IMR-90 (cell line): ENCODE measurements at regions not wholly inside any gene's neighbourhood (a gene's known extent, or its start where the extent isn't known, plus 50 kb on each side); places are given as distances from the start of the nearest gene placed in this dataset.

Source experiments
- ATAC-seq: fragments of 200-7000 bp; cut with Tn5 transposase; 2 replicates; pipeline ENCODE4 v1.9.1; 2020; ENCODE audit warnings: low read depth, mild to moderate bottlenecking, moderate library complexity
- BruUV-seq: library from RNA; stranded (reverse); fragments of 400-500 nt; replicated peaks from 2 replicates; lab custom pipeline; 2021; lab: Mats Ljungman, UMichigan
- CTCF ChIA-PET: fragments of 300-600 bp; formaldehyde crosslinking; extraction: SDS; loops from one replicate; lab custom pipeline; 2021; ENCODE audit warnings: antibody characterized with exemption; lab: Yijun Ruan, JAX
- POLR2A ChIA-PET: fragments of 300-600 bp; sonication (Branson Sonifier 250); formaldehyde crosslinking; loops from one replicate; lab custom pipeline; 2022; ENCODE audit warnings: antibody characterized with exemption; ENCODE audit not compliant: unreplicated experiment; lab: Charles Lee
- DNase-seq: peaks from one replicate; pipeline ENCODE4 v3.0.0; 2013
- H2AFZ ChIP-seq: replicated peaks from 2 replicates; pipeline ENCODE3; 2013; ENCODE audit warnings: low read length, mild to moderate bottlenecking; ENCODE audit not compliant: poor library complexity
- H2AK5ac ChIP-seq: 2 replicates; pipeline ENCODE4 v1.6.1; 2013; ENCODE audit warnings: low read depth, low read length, inconsistent platforms
- H2AK9ac ChIP-seq: replicated peaks from 2 replicates; pipeline ENCODE3; 2013; ENCODE audit warnings: mild to moderate bottlenecking, low read depth, low read length, moderate library complexity; ENCODE audit not compliant: poor library complexity
- H2BK120ac ChIP-seq: 2 replicates; pipeline ENCODE4 v1.6.1; 2013; ENCODE audit warnings: low read depth, low read length, inconsistent platforms
- H2BK15ac ChIP-seq: 3 replicates; pipeline ENCODE4 v1.6.1; 2013; ENCODE audit warnings: low read depth, low read length, inconsistent platforms
- H2BK20ac ChIP-seq: 2 replicates; pipeline ENCODE4 v1.6.1; 2013; ENCODE audit warnings: low read depth, mild to moderate bottlenecking, inconsistent platforms, low read length, moderate library complexity
- H2BK5ac ChIP-seq: 2 replicates; pipeline ENCODE4 v1.6.1; 2013; ENCODE audit warnings: mild to moderate bottlenecking, low read depth, low read length, inconsistent platforms; ENCODE audit not compliant: poor library complexity, severe bottlenecking
- H3K14ac ChIP-seq: replicated peaks from 2 replicates; pipeline ENCODE4 v1.6.1; 2013; ENCODE audit warnings: low read depth, low read length, inconsistent platforms
- H3K18ac ChIP-seq: 2 replicates; pipeline ENCODE4 v1.6.1; 2013; ENCODE audit warnings: low read depth, low read length, control low read depth
- H3K23ac ChIP-seq: 2 replicates; pipeline ENCODE4 v1.6.1; 2013; ENCODE audit warnings: low read depth, low read length, inconsistent platforms
- H3K27ac ChIP-seq: 2 replicates; pipeline ENCODE4 v1.5.1; 2013; ENCODE audit warnings: mild to moderate bottlenecking, control low read depth, low read length; ENCODE audit not compliant: insufficient read depth
- H3K27me3 ChIP-seq: 2 replicates; pipeline ENCODE4 v1.6.1; 2013; ENCODE audit warnings: low read length; ENCODE audit not compliant: control insufficient read depth, insufficient read depth
- H3K36me3 ChIP-seq: 2 replicates; pipeline ENCODE4 v1.6.1; 2013; ENCODE audit warnings: low read length, mixed read lengths; ENCODE audit not compliant: control insufficient read depth, insufficient read depth
- H3K4ac ChIP-seq: 2 replicates; pipeline ENCODE4 v1.6.1; 2013; ENCODE audit warnings: low read depth, low read length, inconsistent platforms
- H3K4me1 ChIP-seq: 2 replicates; pipeline ENCODE4 v1.6.1; 2013; ENCODE audit warnings: low read length, mixed read lengths; ENCODE audit not compliant: control insufficient read depth, insufficient read depth
- H3K4me2 ChIP-seq: 2 replicates; pipeline ENCODE4 v1.6.1; 2013; ENCODE audit warnings: low read depth, mild to moderate bottlenecking, control low read depth, low read length, moderate library complexity
- H3K4me3 ChIP-seq: 2 replicates; pipeline ENCODE4 v1.5.1; 2013; ENCODE audit warnings: low read depth, mild to moderate bottlenecking, control low read depth, low read length, moderate library complexity; ENCODE audit not compliant: insufficient read depth
- H3K56ac ChIP-seq: 2 replicates; pipeline ENCODE4 v1.6.1; 2013; ENCODE audit warnings: low read length, inconsistent platforms; ENCODE audit not compliant: insufficient read depth; ENCODE audit errors: extremely low read depth
- H3K79me1 ChIP-seq, 2 experiments: 2 replicates each; pipeline ENCODE4 v1.6.1; 2013; ENCODE audit warnings: low read length in 2 of 2, inconsistent platforms in 1 of 2, low read depth in 1 of 2
- H3K9ac ChIP-seq: 2 replicates; pipeline ENCODE4 v1.6.1; 2013; ENCODE audit warnings: low read depth, low read length, control low read depth
- H3K9me1 ChIP-seq: 2 replicates; pipeline ENCODE4 v1.6.1; 2013; ENCODE audit warnings: low read length, inconsistent platforms; ENCODE audit not compliant: insufficient read depth
- H3K9me3 ChIP-seq: 2 replicates; pipeline ENCODE4 v1.6.1; 2013; ENCODE audit warnings: low read length; ENCODE audit not compliant: control insufficient read depth, insufficient read depth
- H4K20me1 ChIP-seq: 2 replicates; pipeline ENCODE4 v1.6.1; 2013; ENCODE audit warnings: low read length, inconsistent platforms; ENCODE audit not compliant: insufficient read depth
- H4K5ac ChIP-seq: 2 replicates; pipeline ENCODE4 v1.6.1; 2013; ENCODE audit warnings: mild to moderate bottlenecking, low read depth, low read length, control low read depth
- H4K8ac ChIP-seq, 2 experiments: 2 replicates each; pipeline ENCODE4 v1.6.1; 2013; ENCODE audit warnings: low read depth in 2 of 2, low read length in 2 of 2, control low read depth in 1 of 2, inconsistent platforms in 1 of 2
- H4K91ac ChIP-seq: 2 replicates; pipeline ENCODE4 v1.6.1; 2013; ENCODE audit warnings: low read depth, low read length, inconsistent platforms; ENCODE audit not compliant: insufficient read depth
- BHLHE40 ChIP-seq: fragments of 150-350 bp; IDR thresholded peaks from 2 replicates; pipeline ENCODE4 v1.6.1; 2016; ENCODE audit warnings: mild to moderate bottlenecking, low read depth, low read length
- CEBPB ChIP-seq: IDR thresholded peaks from 2 replicates; pipeline ENCODE4 v1.6.1; 2012; ENCODE audit warnings: low read depth, low read length, improper control_type of control experiment
- CHD1 ChIP-seq: IDR thresholded peaks from 2 replicates; pipeline ENCODE4 v1.6.1; 2012; ENCODE audit warnings: low read depth, low read length, improper control_type of control experiment
- ELK1 ChIP-seq: fragments of 150-350 bp; IDR thresholded peaks from 2 replicates; pipeline ENCODE4 v1.6.1; 2016; ENCODE audit warnings: low read depth, mild to moderate bottlenecking, low read length, moderate library complexity, borderline replicate concordance
- FOS ChIP-seq: fragments of 150-350 bp; IDR thresholded peaks from 2 replicates; pipeline ENCODE4 v1.6.1; 2016; ENCODE audit warnings: low read depth, low read length
- MAFK ChIP-seq: IDR thresholded peaks from 2 replicates; pipeline ENCODE4 v1.6.1; 2012; ENCODE audit warnings: low read depth, low read length, improper control_type of control experiment
- MAZ ChIP-seq: IDR thresholded peaks from 2 replicates; pipeline ENCODE4 v1.6.1; 2012; ENCODE audit warnings: low read depth, mild to moderate bottlenecking, low read length, improper control_type of control experiment, moderate library complexity, borderline replicate concordance
- MXI1 ChIP-seq: IDR thresholded peaks from 2 replicates; pipeline ENCODE4 v1.6.1; 2012; ENCODE audit warnings: low read depth, mild to moderate bottlenecking, low read length, moderate library complexity, borderline replicate concordance
- NFE2L2 ChIP-seq: fragments of 150-350 bp; IDR thresholded peaks from 2 replicates; pipeline ENCODE4 v1.6.1; 2016; ENCODE audit warnings: low read depth, mild to moderate bottlenecking, low read length
- POLR2A ChIP-seq: IDR thresholded peaks from 2 replicates; pipeline ENCODE4 v1.6.1; 2012; ENCODE audit warnings: mild to moderate bottlenecking, low read depth, low read length
- RCOR1 ChIP-seq: IDR thresholded peaks from 2 replicates; pipeline ENCODE4 v1.6.1; 2012; ENCODE audit warnings: mild to moderate bottlenecking, low read length, improper control_type of control experiment; ENCODE audit not compliant: insufficient replicate concordance
- RFX5 ChIP-seq: IDR thresholded peaks from 2 replicates; pipeline ENCODE4 v1.8.0; 2012; ENCODE audit warnings: low read depth, mild to moderate bottlenecking, low read length, moderate library complexity
- SMC3 ChIP-seq: fragments of 150-350 bp; IDR thresholded peaks from 2 replicates; pipeline ENCODE4 v1.6.1; 2016; ENCODE audit warnings: low read depth, mild to moderate bottlenecking, antibody characterized with exemption, low read length, moderate library complexity
- USF2 ChIP-seq: fragments of 150-350 bp; IDR thresholded peaks from 2 replicates; pipeline ENCODE4 v1.6.1; 2017; ENCODE audit warnings: mild to moderate bottlenecking, antibody characterized with exemption, low read length, low read depth
- WGBS, 2 experiments: methylation state at CpG; one replicate each; pipeline versions ENCODE4 v1.1.5 to v1.1.7; 2013; ENCODE audit warnings: missing lambda C conversion rate in 2 of 2; ENCODE audit not compliant: insufficient read length in 1 of 2; ENCODE audit errors: extremely low coverage in 2 of 2; 5-methylcytosine and 5-hydroxymethylcytosine counted together
- dilution Hi-C: fragments of 300-500 bp; cut with HindIII; formaldehyde crosslinking; loops from one replicate; pipeline ENCODE4 v1.14.3; 2018; ENCODE audit warnings: low sequenced_read_pairs; ENCODE audit not compliant: unreplicated experiment
- in situ Hi-C: fragments of 300-500 bp; cut with MboI; formaldehyde crosslinking; loops from 3 replicates; pipeline ENCODE4 v1.14.3; 2019; ENCODE audit warnings: low sequenced_read_pairs, inconsistent platforms, mixed read lengths
- intact Hi-C: fragments of 100-400 bp; cut with micrococcal nuclease; formaldehyde crosslinking; loops from 2 replicates; pipeline ENCODE4 v1.10.0; 2022
- TF ChIP-seq, protein P1 (sequence below): conservative IDR thresholded peaks from 2 replicates; pipeline ENCODE4 v1.5.1; 2012; ENCODE audit warnings: mild to moderate bottlenecking, low read depth, low read length, improper control_type of control experiment

- ATAC-seq, result no peak
- dilution Hi-C loops, result no loop called here
- CTCF ChIA-PET, result no interaction called here
Measured at GRCh38 chr20:43349841-43350240, 107.9 kb upstream of the SRSF6 start.

More at GRCh38 chr20:43349841-43350240, 107.9 kb upstream of the SRSF6 start:
- POLR2A ChIA-PET, result no interaction called here
- Histone ChIP-seq H4K8ac (no peak overlapping the region), H3K79me1 (no peaks in the 10 kb centered on the region), H3K9me1 (no peaks in the 10 kb centered on the region), H2AK9ac (no peak overlapping the region), H3K4me3 (no peak overlapping the region), H4K91ac (no peak overlapping the region), H3K9me3 (peaks cover 4% of the 10 kb centered on the region; the same call in 1 of the 2 replicates), H3K27me3 (no peaks in the 10 kb centered on the region), H2AFZ (no peak overlapping the region), H3K36me3 (no peaks in the 10 kb centered on the region), H4K5ac (no peak overlapping the region), H2AK5ac (no peak overlapping the region), H3K56ac (no peak overlapping the region), H2BK5ac (no peak overlapping the region), H3K18ac (no peak overlapping the region), H4K20me1 (no peaks in the 10 kb centered on the region), H3K14ac (no peak overlapping the region), H2BK120ac (no peak overlapping the region), H3K23ac (no peak overlapping the region), H2BK20ac (no peak overlapping the region), H3K9ac (no peak overlapping the region), H3K4me1 (no peaks in the 10 kb centered on the region), H3K4me2 (no peak overlapping the region), H2BK15ac (no peak overlapping the region), H3K4ac (no peak overlapping the region), H3K27ac (no peak overlapping the region)
- no TSS peak for BruUV-seq
- WGBS, 2 experiments, result 50% methylated on average over 1 of the region's 2 CpGs; no CpG with 5 or more reads in 1 of the 2 experiments
- intact Hi-C loops (no loop called here), in situ Hi-C loops (no loop called here)
- DNase-seq, result no peak
- TF ChIP-seq MXI1 (no peak), MAZ (no peak), POLR2A (no peak), USF2 (no peak), CHD1 (no peak), ELK1 (no peak), BHLHE40 (no peak), RCOR1 (no peak), RFX5 (no peak), SMC3 (no peak), NFE2L2 (no peak), CEBPB (no peak), MAFK (no peak), FOS (no peak)
- TF ChIP-seq, protein P1, sequence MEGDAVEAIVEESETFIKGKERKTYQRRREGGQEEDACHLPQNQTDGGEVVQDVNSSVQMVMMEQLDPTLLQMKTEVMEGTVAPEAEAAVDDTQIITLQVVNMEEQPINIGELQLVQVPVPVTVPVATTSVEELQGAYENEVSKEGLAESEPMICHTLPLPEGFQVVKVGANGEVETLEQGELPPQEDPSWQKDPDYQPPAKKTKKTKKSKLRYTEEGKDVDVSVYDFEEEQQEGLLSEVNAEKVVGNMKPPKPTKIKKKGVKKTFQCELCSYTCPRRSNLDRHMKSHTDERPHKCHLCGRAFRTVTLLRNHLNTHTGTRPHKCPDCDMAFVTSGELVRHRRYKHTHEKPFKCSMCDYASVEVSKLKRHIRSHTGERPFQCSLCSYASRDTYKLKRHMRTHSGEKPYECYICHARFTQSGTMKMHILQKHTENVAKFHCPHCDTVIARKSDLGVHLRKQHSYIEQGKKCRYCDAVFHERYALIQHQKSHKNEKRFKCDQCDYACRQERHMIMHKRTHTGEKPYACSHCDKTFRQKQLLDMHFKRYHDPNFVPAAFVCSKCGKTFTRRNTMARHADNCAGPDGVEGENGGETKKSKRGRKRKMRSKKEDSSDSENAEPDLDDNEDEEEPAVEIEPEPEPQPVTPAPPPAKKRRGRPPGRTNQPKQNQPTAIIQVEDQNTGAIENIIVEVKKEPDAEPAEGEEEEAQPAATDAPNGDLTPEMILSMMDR, result no peak
